Skeletal muscle tissue (tissue), 3 donors: ENCODE measurements at regions not wholly inside any gene's neighbourhood (a gene's known extent, or its start where the extent isn't known, plus 50 kb on each side); places are given as distances from the start of the nearest gene placed in this dataset.

Source experiments
- H3K27ac ChIP-seq: one replicate; pipeline ENCODE4 v1.7.0; 2013; ENCODE audit warnings: mild to moderate bottlenecking, low read depth, low read length, inconsistent platforms
- H3K27me3 ChIP-seq, 3 donors: one replicate each; pipeline ENCODE4 v1.7.0; 2013; ENCODE audit warnings: low read length in 3 of 3; ENCODE audit not compliant: control insufficient read depth in 3 of 3, insufficient read depth in 3 of 3
- H3K36me3 ChIP-seq, 3 donors: one replicate each; pipeline ENCODE4 v1.7.0; 2013; ENCODE audit warnings: low read length in 3 of 3; ENCODE audit not compliant: control insufficient read depth in 3 of 3, insufficient read depth in 3 of 3
- H3K4me1 ChIP-seq, 3 donors: one replicate each; pipeline ENCODE4 v1.7.0; 2013; ENCODE audit warnings: low read length in 3 of 3, mild to moderate bottlenecking in 3 of 3; ENCODE audit not compliant: control insufficient read depth in 3 of 3, insufficient read depth in 3 of 3
- H3K4me3 ChIP-seq, 3 donors: one replicate each; pipeline ENCODE4 v1.7.0; 2013; ENCODE audit warnings: low read length in 3 of 3
- H3K9ac ChIP-seq, 3 donors: one replicate each; pipeline ENCODE4 v1.7.0; 2013; ENCODE audit warnings: low read length in 3 of 3, mild to moderate bottlenecking in 3 of 3, moderate library complexity in 2 of 3, low read depth in 1 of 3
- H3K9me3 ChIP-seq, 3 donors: one replicate each; pipeline ENCODE4 v1.7.0; 2013; ENCODE audit warnings: low read length in 3 of 3; ENCODE audit not compliant: control insufficient read depth in 3 of 3
- donor health status: Osteomylitis.

DNA sequence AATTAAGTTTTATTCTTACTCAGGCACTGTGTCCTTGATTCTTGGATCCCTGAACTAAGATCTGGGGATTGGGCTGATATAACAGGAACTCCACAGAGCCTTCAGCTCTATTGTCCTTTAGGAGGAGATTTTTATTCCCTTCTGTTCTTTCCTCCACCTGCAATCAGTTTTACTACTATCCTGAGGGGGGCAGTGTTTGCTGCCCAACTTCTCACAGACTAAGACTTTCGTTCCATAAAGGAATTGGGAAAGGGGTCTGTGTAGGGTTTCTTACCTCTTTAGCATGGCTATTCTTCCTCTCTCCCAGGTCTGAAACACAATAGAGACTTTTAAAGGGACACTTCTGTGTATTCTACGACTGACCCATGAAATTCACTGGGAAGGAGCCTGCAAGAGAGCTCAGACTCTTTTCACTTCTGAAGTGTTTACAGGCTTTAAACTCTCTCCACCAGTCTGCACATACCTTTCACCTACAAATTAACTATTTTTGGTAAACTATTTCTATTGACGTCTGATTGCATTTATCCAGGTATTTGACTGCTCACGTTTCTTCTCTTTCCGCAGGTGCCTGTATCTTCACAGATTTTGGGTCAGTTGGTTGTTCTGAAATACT is 103.3 kb upstream of the DEPDC1 start:
- Histone ChIP-seq H3K27me3 (no peaks in the 10 kb centered on the region), H3K36me3 (no peaks in the 10 kb centered on the region), H3K9ac (no peak overlapping the region), H3K9me3 (no peaks in the 10 kb centered on the region), H3K4me3 (no peak overlapping the region), H3K27ac (no peak overlapping the region), H3K4me1 (no peaks in the 10 kb centered on the region)

DNA sequence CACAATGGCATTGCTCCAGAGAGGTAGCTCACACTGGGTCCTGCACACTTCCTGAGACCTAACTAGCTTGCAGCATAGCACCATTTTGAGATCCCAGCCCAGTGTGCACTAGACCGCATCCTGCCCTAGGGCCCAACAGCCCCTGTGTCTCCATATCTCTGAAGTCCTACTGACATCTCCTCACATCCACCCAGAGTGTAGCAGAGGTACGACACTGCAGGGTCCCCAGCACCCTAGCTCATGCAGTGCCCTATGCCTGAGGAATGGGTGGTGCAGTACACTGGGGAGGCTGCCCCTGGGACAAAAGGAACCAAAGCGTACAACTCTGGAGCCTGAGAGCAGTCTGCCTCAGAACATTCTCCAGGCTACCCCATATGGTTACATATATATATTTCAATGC is 111.4 kb upstream of the DEPDC1 start:
- H3K9ac ChIP-seq = no peak overlapping the region
- H3K27me3 ChIP-seq = no peaks in the 10 kb centered on the region

GRCh38 chr1:68615312-68615711 is 118.4 kb upstream of the DEPDC1 start:
- Histone ChIP-seq H3K9me3 (no peaks in the 10 kb centered on the region), H3K36me3 (no peaks in the 10 kb centered on the region), H3K4me3 (no peak overlapping the region), H3K9ac (no peak overlapping the region), H3K27me3 (no peaks in the 10 kb centered on the region), H3K4me1 (no peaks in the 10 kb centered on the region), H3K27ac (no peak overlapping the region)

More for the DNA sequence above, 111.4 kb upstream of the DEPDC1 start:
- H3K9me3 ChIP-seq = no peaks in the 10 kb centered on the region
- H3K36me3 ChIP-seq = no peaks in the 10 kb centered on the region
- no peaks in the 10 kb centered on the region for H3K4me1 ChIP-seq
- H3K4me3 ChIP-seq = no peak overlapping the region
- H3K27ac ChIP-seq = no peak overlapping the region

DNA sequence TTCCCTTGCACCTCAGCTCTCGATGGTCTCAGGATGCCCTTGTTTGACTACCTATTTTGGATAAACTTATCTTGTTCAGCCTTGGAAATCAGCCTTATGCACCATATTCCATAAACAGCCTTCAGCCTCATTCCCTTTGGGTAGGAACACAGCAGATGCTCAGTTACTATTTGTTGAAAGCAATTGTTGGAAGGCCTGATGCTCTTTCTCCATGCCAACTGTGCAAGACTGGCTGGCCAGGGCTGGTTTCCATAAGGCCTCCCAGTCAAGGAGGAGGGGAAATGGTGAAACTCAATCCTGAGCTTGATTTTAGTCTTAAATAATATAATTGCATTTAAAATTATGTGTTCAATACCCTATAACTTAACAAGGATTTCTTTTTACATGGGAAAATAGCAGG is 121.1 kb upstream of the DEPDC1 start:
- no peaks in the 10 kb centered on the region for H3K9me3 ChIP-seq
- H3K9ac ChIP-seq = no peak overlapping the region
- no peak overlapping the region for H3K4me3 ChIP-seq
- no peaks in the 10 kb centered on the region for H3K27me3 ChIP-seq
- H3K4me1 ChIP-seq = no peaks in the 10 kb centered on the region
- no peaks in the 10 kb centered on the region for H3K36me3 ChIP-seq
- H3K27ac ChIP-seq = no peak overlapping the region

DNA sequence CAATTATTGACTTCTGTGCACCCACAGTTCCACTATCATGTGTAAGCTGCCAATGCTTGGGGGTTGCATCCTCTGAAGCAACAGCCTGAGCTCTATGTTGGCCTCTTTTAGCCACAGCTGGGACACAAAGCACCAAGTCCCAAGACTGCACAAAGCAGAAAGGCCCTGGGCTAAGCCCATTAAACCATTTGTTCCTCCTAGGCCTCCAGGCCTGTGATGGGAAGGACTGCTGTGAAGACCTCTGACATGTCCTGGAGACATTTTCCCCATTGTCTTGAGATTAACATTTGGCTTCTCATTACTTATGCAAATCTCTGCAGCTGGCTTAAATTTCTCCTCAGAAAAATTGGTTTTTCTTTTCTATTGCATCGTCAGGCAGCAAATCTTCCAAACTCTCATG is 123.7 kb upstream of the DEPDC1 start:
- H3K9me3 ChIP-seq = no peaks in the 10 kb centered on the region
- H3K4me3 ChIP-seq = no peak overlapping the region
- no peaks in the 10 kb centered on the region for H3K4me1 ChIP-seq
- no peak overlapping the region for H3K9ac ChIP-seq
- H3K36me3 ChIP-seq = no peaks in the 10 kb centered on the region
- H3K27me3 ChIP-seq = no peaks in the 10 kb centered on the region
- H3K27ac ChIP-seq = no peak overlapping the region

DNA sequence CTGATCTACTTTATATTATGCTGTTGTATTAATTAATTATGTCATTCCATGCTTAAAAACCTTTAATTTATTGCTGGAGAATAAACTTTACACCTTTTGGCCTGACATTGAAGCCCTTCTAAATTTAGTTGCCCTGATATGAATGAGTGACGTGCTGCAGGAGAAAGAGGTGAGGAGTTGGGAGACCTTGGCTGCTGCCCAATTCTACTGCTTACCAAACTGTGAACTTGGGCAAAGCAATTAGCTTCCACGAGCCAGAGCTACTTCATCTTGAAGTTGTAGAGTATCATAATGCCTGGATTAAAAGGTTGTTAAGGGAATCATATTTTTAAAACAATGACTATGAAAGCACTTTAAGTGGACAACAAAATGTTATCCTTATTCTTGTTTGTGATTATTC is 126.8 kb upstream of the DEPDC1 start:
- Histone ChIP-seq H3K27ac (no peak overlapping the region), H3K9ac (no peak overlapping the region), H3K4me1 (no peaks in the 10 kb centered on the region), H3K27me3 (no peaks in the 10 kb centered on the region), H3K9me3 (no peaks in the 10 kb centered on the region), H3K36me3 (no peaks in the 10 kb centered on the region), H3K4me3 (no peak overlapping the region)

DNA sequence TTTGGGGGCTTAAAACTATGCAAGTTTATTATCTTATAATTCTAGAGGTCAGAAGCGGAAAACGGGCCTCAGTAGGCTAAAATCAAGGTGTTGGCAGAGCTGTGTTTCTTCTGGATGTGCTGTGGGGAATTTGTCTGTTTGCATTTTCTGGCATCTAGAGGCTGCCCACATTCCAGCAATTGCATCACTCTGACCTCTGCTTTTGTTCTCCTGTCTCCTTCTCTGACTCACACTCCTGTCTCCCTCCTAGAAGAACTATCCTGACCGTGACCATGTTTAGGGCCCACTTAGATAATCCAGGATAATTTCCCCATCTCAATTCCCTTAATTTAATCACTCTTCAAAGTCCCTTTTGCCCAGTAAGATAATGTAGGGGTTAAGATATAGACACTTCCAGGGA is 127.4 kb upstream of the DEPDC1 start:
- no peaks in the 10 kb centered on the region for H3K9me3 ChIP-seq
- no peaks in the 10 kb centered on the region for H3K36me3 ChIP-seq
- H3K9ac ChIP-seq = no peak overlapping the region
- no peaks in the 10 kb centered on the region for H3K27me3 ChIP-seq
- H3K27ac ChIP-seq = no peak overlapping the region
- H3K4me3 ChIP-seq = no peak overlapping the region
- no peaks in the 10 kb centered on the region for H3K4me1 ChIP-seq

DNA sequence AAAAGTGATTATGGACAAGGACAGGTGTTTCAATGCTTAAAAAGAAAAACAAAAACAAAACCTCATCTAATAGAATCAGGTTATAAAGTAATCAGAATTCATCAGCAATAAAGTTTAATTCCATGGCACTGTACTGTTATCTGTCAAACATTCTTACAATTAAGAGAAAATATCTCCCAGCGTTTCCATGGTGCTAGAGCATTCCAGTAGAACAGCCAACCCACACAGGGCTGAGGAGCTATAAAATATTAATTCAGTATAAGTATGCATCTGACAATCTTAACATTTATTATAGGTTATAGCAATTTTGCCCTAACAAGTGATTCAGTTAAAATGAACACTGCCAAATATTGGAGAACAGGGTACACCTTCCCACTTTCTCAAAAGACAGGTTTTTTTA is 128.7 kb upstream of the DEPDC1 start:
- no peaks in the 10 kb centered on the region for H3K4me1 ChIP-seq
- H3K27ac ChIP-seq = no peak overlapping the region
- no peaks in the 10 kb centered on the region for H3K9me3 ChIP-seq
- no peaks in the 10 kb centered on the region for H3K36me3 ChIP-seq
- H3K4me3 ChIP-seq = no peak overlapping the region
- H3K27me3 ChIP-seq = no peaks in the 10 kb centered on the region
- no peak overlapping the region for H3K9ac ChIP-seq

DNA sequence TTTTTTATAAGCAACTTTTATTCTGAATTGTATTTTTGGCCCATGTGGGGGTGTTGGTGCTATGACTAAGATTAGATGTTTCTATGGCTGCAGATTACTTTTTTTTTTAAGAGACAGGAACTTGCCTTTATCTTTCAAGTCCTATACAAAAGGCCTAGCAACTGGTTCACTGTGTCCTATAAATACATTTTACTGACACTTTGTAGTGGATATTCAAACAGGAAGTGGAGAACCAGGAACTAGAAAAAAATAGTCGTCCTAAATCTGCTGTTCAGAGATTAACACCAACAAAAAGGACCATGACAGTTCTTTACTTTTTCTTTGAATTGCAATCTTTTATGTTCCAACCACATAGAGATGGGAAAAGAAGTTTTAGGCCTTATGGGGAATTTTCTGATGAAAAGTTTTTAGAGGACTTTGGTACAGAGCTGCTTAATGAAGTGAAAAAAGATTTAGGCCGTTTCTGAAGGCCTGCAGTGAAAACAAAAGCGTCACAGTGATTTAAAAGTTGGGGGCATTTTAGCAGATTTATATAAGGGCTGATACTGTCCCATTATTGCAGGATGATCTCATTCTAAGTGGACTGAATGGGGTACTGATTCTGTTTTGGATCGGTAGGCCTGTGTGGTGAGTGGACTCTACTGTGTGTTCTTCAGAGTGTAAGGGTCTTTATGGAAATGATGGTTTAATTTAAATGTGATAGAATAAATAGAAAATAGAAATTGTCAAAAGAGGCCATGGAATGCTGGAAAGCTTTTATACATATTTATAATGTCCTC is 136.4 kb upstream of the DEPDC1 start:
- Histone ChIP-seq H3K27ac (no peak overlapping the region), H3K4me1 (no peaks in the 10 kb centered on the region), H3K36me3 (no peaks in the 10 kb centered on the region), H3K27me3 (no peaks in the 10 kb centered on the region), H3K4me3 (no peak overlapping the region), H3K9me3 (no peaks in the 10 kb centered on the region), H3K9ac (no peak overlapping the region)

DNA sequence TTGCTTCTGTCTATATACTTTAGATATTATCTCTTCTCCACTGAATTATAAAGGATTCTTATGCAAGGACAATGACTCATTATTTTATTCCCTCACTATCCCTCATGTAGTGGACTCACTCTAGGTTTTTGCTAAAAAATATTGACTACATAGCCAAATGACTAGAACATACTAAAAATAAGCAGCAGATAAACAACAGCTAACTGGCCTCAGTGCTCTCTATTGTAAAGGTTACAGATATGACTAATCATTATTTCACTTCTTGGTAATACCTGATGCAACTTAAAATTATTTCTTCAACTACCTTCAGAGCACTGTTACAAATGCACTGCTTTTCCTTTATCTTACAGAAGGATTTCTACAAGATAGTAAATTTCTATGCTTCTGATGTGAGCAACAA is 147.6 kb upstream of the DEPDC1 start:
- Histone ChIP-seq H3K4me3 (no peak overlapping the region), H3K9ac (no peak overlapping the region), H3K27me3 (no peaks in the 10 kb centered on the region), H3K4me1 (no peaks in the 10 kb centered on the region), H3K36me3 (no peaks in the 10 kb centered on the region), H3K27ac (no peak overlapping the region), H3K9me3 (no peaks in the 10 kb centered on the region)
